ENCODE measurements at regions not wholly inside any gene's neighbourhood (a gene's known extent, or its start where the extent isn't known, plus 50 kb on each side); places are given as distances from the start of the nearest gene placed in this dataset.

GRCh38 chrX:107559506-107559905 is 68.8 kb upstream of the PRPS1 start:
- in situ Hi-C loops (cut with MboI; ENCODE audit: low sequenced_read_pairs) = no loop called here

- in situ Hi-C loops (cut with MboI; ENCODE audit: low sequenced_read_pairs) = no loop called here
Observed at GRCh38 chrX:107560041-107560440, 68.3 kb upstream of the PRPS1 start.

GRCh38 chrX:107560980-107561379 is 67.3 kb upstream of the PRPS1 start:
- in situ Hi-C loops (cut with MboI; ENCODE audit: low sequenced_read_pairs) = no loop called here

GRCh38 chrX:107561468-107562215 is 66.7 kb upstream of the PRPS1 start:
- in situ Hi-C loops (cut with MboI; ENCODE audit: low sequenced_read_pairs) = no loop called here

GRCh38 chrX:107562482-107562881 is 65.8 kb upstream of the PRPS1 start:
- in situ Hi-C loops (cut with MboI; ENCODE audit: low sequenced_read_pairs) = no loop called here

- in situ Hi-C loops (cut with MboI; ENCODE audit: low sequenced_read_pairs) = no loop called here
Observed at GRCh38 chrX:107563824-107564223, 64.5 kb upstream of the PRPS1 start.

GRCh38 chrX:107565015-107565414 is 63.3 kb upstream of the PRPS1 start:
- in situ Hi-C loops (cut with MboI; ENCODE audit: low sequenced_read_pairs) = no loop called here

- in situ Hi-C loops (cut with MboI; ENCODE audit: low sequenced_read_pairs) = no loop called here
Observed at GRCh38 chrX:107565931-107566603, 62.2 kb upstream of the PRPS1 start.

- in situ Hi-C loops (cut with MboI; ENCODE audit: low sequenced_read_pairs) = no loop called here
Observed at GRCh38 chrX:107566604-107567262, 61.6 kb upstream of the PRPS1 start.

- in situ Hi-C loops (cut with MboI; ENCODE audit: low sequenced_read_pairs) = no loop called here
Observed at GRCh38 chrX:107567370-107567769, 60.9 kb upstream of the PRPS1 start.

- in situ Hi-C loops (cut with MboI; ENCODE audit: low sequenced_read_pairs) = no loop called here
Observed at GRCh38 chrX:107571296-107571998, 56.9 kb upstream of the PRPS1 start.

- in situ Hi-C loops (cut with MboI; ENCODE audit: low sequenced_read_pairs) = no loop called here
Observed at GRCh38 chrX:107573016-107573415, 55.3 kb upstream of the PRPS1 start.

- in situ Hi-C loops (cut with MboI; ENCODE audit: low sequenced_read_pairs) = no loop called here
Observed at GRCh38 chrX:107574054-107574683, 54.1 kb upstream of the PRPS1 start.

GRCh38 chrX:107574711-107575110 is 53.6 kb upstream of the PRPS1 start:
- in situ Hi-C loops (cut with MboI; ENCODE audit: low sequenced_read_pairs) = no loop called here

- in situ Hi-C loops (cut with MboI; ENCODE audit: low sequenced_read_pairs) = no loop called here
Observed at GRCh38 chrX:107576392-107576791, 51.9 kb upstream of the PRPS1 start.

- in situ Hi-C loops (cut with MboI; ENCODE audit: low sequenced_read_pairs) = no loop called here
Observed at GRCh38 chrX:107576841-107577240, 51.5 kb upstream of the PRPS1 start.

- in situ Hi-C loops (cut with MboI; ENCODE audit: low sequenced_read_pairs) = no loop called here
Observed at GRCh38 chrX:107577933-107578332, 50.4 kb upstream of the PRPS1 start.

Measured in HL-60/S4 treated with retinoic acid at 250 ng/mL for 4 days and 3 days (cell line).